ENCODE measurements at regions not wholly inside any gene's neighbourhood (a gene's known extent, or its start where the extent isn't known, plus 50 kb on each side); places are given as distances from the start of the nearest gene placed in this dataset.

DNA sequence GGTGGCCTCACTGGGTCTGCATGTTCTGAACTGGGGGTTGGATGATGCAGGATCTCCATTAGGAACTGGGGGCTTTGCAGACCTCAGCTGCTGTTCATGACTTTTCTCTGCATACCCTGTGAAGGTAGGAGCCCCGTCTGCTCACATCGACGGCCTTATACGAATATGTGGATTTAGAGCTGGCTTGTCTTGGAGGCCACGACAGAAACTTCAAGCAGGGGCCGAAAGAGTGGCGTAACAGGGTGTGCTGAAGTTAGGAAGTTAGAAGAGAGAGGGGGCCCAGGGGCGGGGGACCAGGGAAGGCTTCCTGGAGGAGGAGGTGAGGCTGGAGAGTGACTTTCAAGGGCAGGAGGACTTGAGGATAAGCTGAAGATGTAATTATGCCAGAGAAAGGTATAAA lies 144.9 kb downstream of the TSN start:
- no peaks in the 10 kb centered on the region for H3K79me2 ChIP-seq (ENCODE audit: low read length)
- H3K4me1 ChIP-seq (ENCODE audit: low read length) = no peaks in the 10 kb centered on the region
- no peaks in the 10 kb centered on the region for H3K36me3 ChIP-seq (replicated peaks; ENCODE audit: low read depth, low read length)
- H3K9me3 ChIP-seq (ENCODE audit: insufficient read depth, low read length) = no peaks in the 10 kb centered on the region
- no peak overlapping the region for H2AFZ ChIP-seq (ENCODE audit: low read depth, low read length)
- no peak for TF ChIP-seq EZH2phosphoT487 (IDR thresholded peaks at IDR 0.05; ENCODE audit: low read depth)
- TF ChIP-seq, protein P1, sequence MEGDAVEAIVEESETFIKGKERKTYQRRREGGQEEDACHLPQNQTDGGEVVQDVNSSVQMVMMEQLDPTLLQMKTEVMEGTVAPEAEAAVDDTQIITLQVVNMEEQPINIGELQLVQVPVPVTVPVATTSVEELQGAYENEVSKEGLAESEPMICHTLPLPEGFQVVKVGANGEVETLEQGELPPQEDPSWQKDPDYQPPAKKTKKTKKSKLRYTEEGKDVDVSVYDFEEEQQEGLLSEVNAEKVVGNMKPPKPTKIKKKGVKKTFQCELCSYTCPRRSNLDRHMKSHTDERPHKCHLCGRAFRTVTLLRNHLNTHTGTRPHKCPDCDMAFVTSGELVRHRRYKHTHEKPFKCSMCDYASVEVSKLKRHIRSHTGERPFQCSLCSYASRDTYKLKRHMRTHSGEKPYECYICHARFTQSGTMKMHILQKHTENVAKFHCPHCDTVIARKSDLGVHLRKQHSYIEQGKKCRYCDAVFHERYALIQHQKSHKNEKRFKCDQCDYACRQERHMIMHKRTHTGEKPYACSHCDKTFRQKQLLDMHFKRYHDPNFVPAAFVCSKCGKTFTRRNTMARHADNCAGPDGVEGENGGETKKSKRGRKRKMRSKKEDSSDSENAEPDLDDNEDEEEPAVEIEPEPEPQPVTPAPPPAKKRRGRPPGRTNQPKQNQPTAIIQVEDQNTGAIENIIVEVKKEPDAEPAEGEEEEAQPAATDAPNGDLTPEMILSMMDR (IDR thresholded peaks at IDR 0.05; ENCODE audit: low read depth, low read length) = no peak
- no peak overlapping the region for H3K4me2 ChIP-seq (ENCODE audit: low read length)
- H3K27ac ChIP-seq (ENCODE audit: low read length) = no peak overlapping the region
- no peaks in the 10 kb centered on the region for H3K27me3 ChIP-seq (ENCODE audit: low read depth, low read length)
- no peak overlapping the region for H3K9ac ChIP-seq (ENCODE audit: low read length)
- no peaks in the 10 kb centered on the region for H4K20me1 ChIP-seq (ENCODE audit: insufficient read depth, low read length)
- no peak overlapping the region for H3K4me3 ChIP-seq (ENCODE audit: low read length)

DNA sequence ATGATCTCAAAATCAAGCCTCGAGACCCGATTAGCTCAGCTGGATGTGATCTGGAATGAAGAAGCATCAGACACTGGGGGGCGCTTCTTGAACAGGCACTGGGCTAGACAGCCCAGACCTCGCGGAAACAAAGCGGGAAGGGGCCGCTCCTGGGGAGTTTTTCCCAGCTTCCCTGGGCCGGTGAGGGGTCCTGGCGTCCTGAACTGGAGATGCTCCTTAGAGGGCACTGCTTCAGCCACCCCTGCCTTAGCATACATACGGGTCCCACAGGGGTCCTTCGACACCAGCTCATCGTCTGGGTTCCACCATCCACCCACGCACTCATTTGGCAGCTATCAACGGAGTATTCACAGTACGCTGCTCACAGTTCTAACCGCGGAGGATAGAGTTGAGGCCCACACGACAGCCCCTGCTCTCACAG lies 146.7 kb downstream of the TSN start:
- no peak overlapping the region for H2AFZ ChIP-seq (ENCODE audit: low read depth, low read length)

DNA sequence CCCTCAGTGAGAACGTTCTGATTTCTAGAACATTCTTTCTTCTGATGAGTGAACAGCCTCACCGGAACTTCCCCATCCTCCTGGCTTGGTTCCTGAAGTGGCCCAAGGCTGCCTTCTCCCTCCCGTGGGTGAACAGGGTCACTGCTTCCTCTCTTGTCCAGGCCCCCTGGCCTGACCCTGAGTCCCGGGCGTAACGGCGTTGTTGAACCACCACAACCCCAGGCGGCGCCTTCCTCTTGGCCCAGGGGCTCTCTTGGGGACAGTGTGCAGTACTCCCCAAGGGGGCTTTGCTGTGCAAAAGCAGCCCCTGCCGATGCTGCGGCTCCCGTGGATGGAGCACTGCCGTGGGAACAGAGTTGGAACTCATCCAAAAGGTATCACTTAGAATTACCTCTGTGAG lies 147.2 kb downstream of the TSN start:
- H3K4me1 ChIP-seq (ENCODE audit: low read length) = no peaks in the 10 kb centered on the region
- no peak overlapping the region for H3K9ac ChIP-seq (ENCODE audit: low read length)
- H3K36me3 ChIP-seq (replicated peaks; ENCODE audit: low read depth, low read length) = no peaks in the 10 kb centered on the region
- no peak overlapping the region for H3K4me3 ChIP-seq (ENCODE audit: low read length)
- no peaks in the 10 kb centered on the region for H3K79me2 ChIP-seq (ENCODE audit: low read length)
- no peaks in the 10 kb centered on the region for H3K27me3 ChIP-seq (ENCODE audit: low read depth, low read length)
- H3K27ac ChIP-seq (ENCODE audit: low read length) = no peak overlapping the region
- no peaks in the 10 kb centered on the region for H4K20me1 ChIP-seq (ENCODE audit: insufficient read depth, low read length)
- no peaks in the 10 kb centered on the region for H3K9me3 ChIP-seq (ENCODE audit: insufficient read depth, low read length)
- no peak for TF ChIP-seq EZH2phosphoT487 (IDR thresholded peaks at IDR 0.05; ENCODE audit: low read depth)
- TF ChIP-seq, protein P1 (IDR thresholded peaks at IDR 0.05; ENCODE audit: low read depth, low read length) = no peak
- no peak overlapping the region for H2AFZ ChIP-seq (ENCODE audit: low read depth, low read length)
- H3K4me2 ChIP-seq (ENCODE audit: low read length) = no peak overlapping the region

More for the DNA sequence above, 146.7 kb downstream of the TSN start:
- H4K20me1 ChIP-seq (ENCODE audit: insufficient read depth, low read length) = no peaks in the 10 kb centered on the region
- no peak overlapping the region for H3K4me2 ChIP-seq (ENCODE audit: low read length)
- H3K9ac ChIP-seq (ENCODE audit: low read length) = no peak overlapping the region
- no peaks in the 10 kb centered on the region for H3K9me3 ChIP-seq (ENCODE audit: insufficient read depth, low read length)
- H3K4me1 ChIP-seq (ENCODE audit: low read length) = no peaks in the 10 kb centered on the region
- no peak overlapping the region for H3K27ac ChIP-seq (ENCODE audit: low read length)
- no peak for TF ChIP-seq EZH2phosphoT487 (IDR thresholded peaks at IDR 0.05; ENCODE audit: low read depth)
- TF ChIP-seq, protein P1 (IDR thresholded peaks at IDR 0.05; ENCODE audit: low read depth, low read length) = 0 out of 2 replicates have a peak, but pooled peaks have one; percentile 10
- H3K27me3 ChIP-seq (ENCODE audit: low read depth, low read length) = no peaks in the 10 kb centered on the region
- H3K36me3 ChIP-seq (replicated peaks; ENCODE audit: low read depth, low read length) = no peaks in the 10 kb centered on the region
- no peaks in the 10 kb centered on the region for H3K79me2 ChIP-seq (ENCODE audit: low read length)
- no peak overlapping the region for H3K4me3 ChIP-seq (ENCODE audit: low read length)

DNA sequence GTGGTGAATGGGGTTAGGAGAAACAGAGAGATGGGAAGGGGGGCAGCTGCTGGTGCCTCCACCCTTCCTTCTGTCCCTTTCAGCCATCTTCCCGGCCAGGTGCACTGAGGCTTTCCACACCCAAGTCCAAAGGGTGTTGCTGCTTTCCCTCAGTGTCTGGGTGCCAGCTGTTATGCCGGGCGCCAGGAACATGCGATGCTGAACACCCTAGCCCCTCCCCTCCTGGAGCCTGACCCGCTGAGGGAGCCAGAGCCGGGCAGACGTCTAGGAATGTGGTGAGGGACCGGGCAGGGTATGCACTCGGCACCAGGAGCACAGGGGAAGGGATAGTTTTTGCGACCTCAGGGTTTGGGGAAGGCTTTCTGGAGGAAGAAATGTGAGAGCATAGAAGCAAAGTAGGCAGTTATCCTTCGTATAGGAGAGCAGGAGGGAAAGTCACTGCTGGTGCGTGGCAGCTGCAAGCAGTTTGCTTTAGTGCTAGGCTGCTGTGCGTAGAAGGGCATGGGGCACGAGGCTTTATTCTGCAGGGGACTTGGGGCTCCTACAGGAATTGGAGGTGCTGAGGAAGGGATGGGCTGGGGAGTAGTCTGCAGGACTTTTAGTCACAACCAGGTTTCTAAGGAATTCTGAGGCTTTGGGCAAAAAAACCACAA lies 147.7 kb downstream of the TSN start:
- H4K20me1 ChIP-seq (ENCODE audit: insufficient read depth, low read length) = no peaks in the 10 kb centered on the region
- no peaks in the 10 kb centered on the region for H3K9me3 ChIP-seq (ENCODE audit: insufficient read depth, low read length)
- no peaks in the 10 kb centered on the region for H3K36me3 ChIP-seq (replicated peaks; ENCODE audit: low read depth, low read length)
- H3K4me2 ChIP-seq (ENCODE audit: low read length) = no peak overlapping the region
- no peaks in the 10 kb centered on the region for H3K79me2 ChIP-seq (ENCODE audit: low read length)
- H3K4me3 ChIP-seq (ENCODE audit: low read length) = no peak overlapping the region
- no peaks in the 10 kb centered on the region for H3K4me1 ChIP-seq (ENCODE audit: low read length)
- no peak overlapping the region for H3K27ac ChIP-seq (ENCODE audit: low read length)
- no peak overlapping the region for H3K9ac ChIP-seq (ENCODE audit: low read length)
- TF ChIP-seq, protein P1 (IDR thresholded peaks at IDR 0.05; ENCODE audit: low read depth, low read length) = no peak
- no peak for TF ChIP-seq EZH2phosphoT487 (IDR thresholded peaks at IDR 0.05; ENCODE audit: low read depth)
- no peaks in the 10 kb centered on the region for H3K27me3 ChIP-seq (ENCODE audit: low read depth, low read length)
- no peak overlapping the region for H2AFZ ChIP-seq (ENCODE audit: low read depth, low read length)

Data from OCI-LY3 (cell line).